ENCODE measurements at regions not wholly inside any gene's neighbourhood (a gene's known extent, or its start where the extent isn't known, plus 50 kb on each side); places are given as distances from the start of the nearest gene placed in this dataset.
"Not testable (repeated sequence)": the region's sequence is repeated elsewhere in the genome, so short reads cannot be mapped to it uniquely, and the experiment has no call there.

DNA sequence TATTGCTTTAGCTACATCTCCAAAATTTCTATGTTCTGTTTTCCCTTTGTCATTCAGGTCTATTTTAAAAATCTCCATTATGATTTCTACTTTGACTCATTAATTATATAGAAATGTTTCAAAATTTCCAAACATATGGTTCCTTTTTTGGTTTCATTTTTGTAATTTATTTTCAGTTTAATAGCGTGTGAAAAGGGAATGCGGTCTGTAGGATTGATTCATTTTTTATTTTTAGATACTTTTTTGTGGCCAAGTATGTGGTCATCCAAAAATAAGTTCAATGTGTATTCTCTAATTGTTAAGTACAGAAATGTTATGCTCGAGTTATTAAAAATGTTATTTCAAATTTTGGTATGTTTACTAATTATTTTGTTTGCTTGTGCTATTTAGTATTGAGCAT lies 72.5 kb upstream of the ANKRD1 start:
- Mint-ChIP-seq H3K4me1 (ENCODE audit: low read depth) (peaks cover 7% of the 10 kb centered on the region), H3K9me3 (no peaks in the 10 kb centered on the region), H3K4me3 (no peak overlapping the region), H3K36me3 (ENCODE audit: insufficient read depth) (no peaks in the 10 kb centered on the region), H3K27me3 (ENCODE audit: low read depth) (peaks cover 4% of the 10 kb centered on the region)
- DNase-seq (no peak), ATAC-seq (no peak)

DNA sequence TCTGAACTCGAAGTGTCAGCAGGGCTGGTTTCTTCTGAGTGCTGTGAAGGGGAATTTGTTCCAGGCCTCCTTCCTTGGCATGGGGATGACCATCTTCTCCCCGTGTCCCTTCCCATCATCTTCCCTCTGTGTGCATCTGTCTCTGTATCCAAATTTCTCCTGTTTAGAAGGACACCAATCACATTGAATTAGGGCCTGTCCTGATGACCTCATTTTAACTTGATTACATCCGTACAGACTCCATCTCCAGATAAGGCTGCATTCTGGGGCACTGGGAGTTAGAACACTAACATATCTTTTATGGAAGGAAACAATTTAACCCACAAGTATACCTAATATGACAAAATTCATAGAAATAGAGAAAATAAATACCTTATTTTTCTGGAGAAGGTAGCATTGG lies 76.8 kb upstream of the ANKRD1 start:
- DNase-seq, result no peak
- Mint-ChIP-seq H3K27me3 (ENCODE audit: low read depth) (peaks cover 7% of the 10 kb centered on the region), H3K36me3 (ENCODE audit: insufficient read depth) (no peaks in the 10 kb centered on the region), H3K4me1 (ENCODE audit: low read depth) (peaks cover 7% of the 10 kb centered on the region), H3K4me3 (no peak overlapping the region), H3K9me3 (no peaks in the 10 kb centered on the region)
- ATAC-seq, result no peak

DNA sequence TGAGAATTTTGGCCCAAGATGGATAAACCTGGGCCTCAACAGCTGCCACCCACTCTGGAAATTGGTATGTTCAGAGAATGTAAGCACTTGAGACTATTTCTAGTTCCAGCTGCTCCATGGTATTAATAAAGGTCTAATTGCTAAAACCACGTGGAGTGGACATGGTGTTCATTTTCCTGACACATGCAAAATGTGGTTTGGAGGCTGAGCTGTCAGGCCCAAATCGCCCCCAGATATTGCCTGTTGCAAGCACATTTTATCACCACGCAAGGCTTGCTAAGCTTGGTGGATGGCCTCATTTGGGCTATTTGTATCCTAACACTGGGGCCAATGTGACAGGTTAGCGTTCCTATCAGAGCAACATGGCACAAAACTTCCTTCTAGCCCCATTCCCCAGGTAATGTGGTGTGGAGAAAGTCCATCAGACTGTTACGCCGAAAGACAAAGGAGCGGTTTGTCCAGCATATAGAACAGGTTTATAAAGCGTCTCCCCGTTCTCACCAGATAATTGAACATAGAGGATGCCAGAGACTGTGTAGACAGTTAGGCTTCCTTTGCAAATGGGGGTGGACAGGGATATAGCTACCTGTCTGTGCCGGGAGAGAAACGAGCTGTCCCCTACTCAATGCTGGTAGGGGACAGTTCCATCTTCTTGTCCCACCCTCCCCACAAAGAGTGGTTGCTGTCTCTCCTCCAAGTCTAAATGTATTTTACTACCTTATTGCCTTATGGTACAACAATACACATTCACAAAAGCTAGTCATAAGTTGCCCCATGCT lies 78.0 kb upstream of the ANKRD1 start:
- ATAC-seq (no peak), DNase-seq (no peak)
- peaks cover 7% of the 10 kb centered on the region for H3K27me3 Mint-ChIP-seq (ENCODE audit: low read depth)
- no peaks in the 10 kb centered on the region for H3K4me1 Mint-ChIP-seq (ENCODE audit: low read depth)
- H3K9me3 Mint-ChIP-seq, result no peaks in the 10 kb centered on the region
- no peaks in the 10 kb centered on the region for H3K36me3 Mint-ChIP-seq (ENCODE audit: insufficient read depth)
- H3K4me3 Mint-ChIP-seq, result no peak overlapping the region

DNA sequence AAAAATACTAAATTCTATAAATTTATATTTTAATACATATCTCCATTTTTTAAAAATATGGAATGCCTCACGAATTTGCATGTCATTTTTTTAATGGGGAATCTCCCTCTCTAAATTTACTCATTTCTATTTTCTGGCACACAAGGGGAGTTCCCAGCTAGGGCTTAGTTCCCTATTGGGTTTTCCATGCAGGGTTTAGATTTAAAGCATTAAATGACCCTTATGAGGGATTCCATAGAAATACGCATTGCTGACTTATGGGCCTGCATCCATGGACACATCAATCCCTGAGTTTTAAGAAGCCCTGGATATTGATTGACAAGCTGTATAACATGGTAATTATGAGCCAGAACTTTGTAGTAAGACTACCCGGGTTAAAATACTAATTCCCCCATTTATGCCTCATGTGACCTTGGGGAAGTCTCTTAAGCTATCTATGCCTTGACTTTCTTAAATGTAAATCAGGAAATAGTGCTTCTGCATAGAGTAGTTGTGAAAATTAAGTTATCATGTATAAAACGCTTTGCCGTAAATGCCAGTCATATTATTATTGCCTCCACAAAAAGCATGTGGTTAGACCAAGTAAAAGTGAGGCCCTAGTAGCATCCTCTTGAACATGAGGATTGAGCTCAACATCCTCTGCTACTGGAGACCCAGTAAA lies 78.8 kb upstream of the ANKRD1 start:
- H3K4me3 Mint-ChIP-seq, result no peak overlapping the region
- no peaks in the 10 kb centered on the region for H3K36me3 Mint-ChIP-seq (ENCODE audit: insufficient read depth)
- no peaks in the 10 kb centered on the region for H3K4me1 Mint-ChIP-seq (ENCODE audit: low read depth)
- DNase-seq (no peak), ATAC-seq (no peak)
- H3K9me3 Mint-ChIP-seq, result no peaks in the 10 kb centered on the region
- H3K27me3 Mint-ChIP-seq (ENCODE audit: low read depth), result peaks cover 7% of the 10 kb centered on the region

DNA sequence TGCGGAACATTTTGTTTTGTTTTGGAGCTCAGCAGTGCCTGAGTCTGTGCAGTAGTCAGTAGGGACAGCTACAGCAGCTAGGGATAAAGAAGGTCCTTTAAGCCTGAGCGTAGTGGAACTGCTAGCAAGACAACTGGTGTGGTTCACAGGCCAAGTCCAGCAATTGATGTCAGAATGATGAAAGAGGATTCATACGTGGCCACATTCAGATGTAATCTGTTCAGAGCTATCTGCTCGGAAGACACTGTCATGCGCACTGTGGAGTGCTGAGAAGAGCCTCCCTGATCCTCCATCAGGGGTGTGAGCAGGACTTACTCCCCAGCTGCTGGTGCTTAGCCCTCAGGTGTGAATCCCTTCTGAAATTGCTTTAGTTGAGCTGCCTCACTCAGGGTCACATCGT lies 79.6 kb upstream of the ANKRD1 start:
- ATAC-seq (no peak), DNase-seq (no peak)
- peaks cover 2% of the 10 kb centered on the region for H3K4me1 Mint-ChIP-seq (ENCODE audit: low read depth)
- H3K36me3 Mint-ChIP-seq (ENCODE audit: insufficient read depth), result no peaks in the 10 kb centered on the region
- peaks cover 9% of the 10 kb centered on the region for H3K27me3 Mint-ChIP-seq (ENCODE audit: low read depth)
- no peak overlapping the region for H3K4me3 Mint-ChIP-seq
- no peaks in the 10 kb centered on the region for H3K9me3 Mint-ChIP-seq

DNA sequence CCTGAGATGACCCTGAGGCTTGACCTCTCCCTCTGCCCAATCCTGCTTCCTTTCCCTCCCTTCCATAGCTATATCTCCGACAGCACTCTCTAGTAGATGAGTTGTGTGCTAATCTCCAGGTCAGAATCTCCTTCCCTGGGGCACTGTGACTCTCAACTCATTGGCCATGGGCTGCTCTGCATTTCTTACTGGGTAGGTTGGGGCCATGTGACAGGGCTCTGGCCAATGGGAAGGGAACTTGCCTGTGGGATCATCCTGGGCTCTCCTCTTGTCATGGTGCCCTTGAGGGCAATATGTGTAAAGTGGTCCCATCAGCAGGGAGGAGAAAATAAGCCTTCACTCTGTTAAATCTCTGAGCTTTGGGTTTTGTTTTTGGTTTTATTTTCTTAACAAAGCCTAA lies 80.1 kb upstream of the ANKRD1 start:
- ATAC-seq, result no peak
- Mint-ChIP-seq H3K36me3 (ENCODE audit: insufficient read depth) (no peaks in the 10 kb centered on the region), H3K4me1 (ENCODE audit: low read depth) (peaks cover 6% of the 10 kb centered on the region), H3K4me3 (no peak overlapping the region), H3K27me3 (ENCODE audit: low read depth) (peaks cover 5% of the 10 kb centered on the region), H3K9me3 (no peaks in the 10 kb centered on the region)
- no peak for DNase-seq

DNA sequence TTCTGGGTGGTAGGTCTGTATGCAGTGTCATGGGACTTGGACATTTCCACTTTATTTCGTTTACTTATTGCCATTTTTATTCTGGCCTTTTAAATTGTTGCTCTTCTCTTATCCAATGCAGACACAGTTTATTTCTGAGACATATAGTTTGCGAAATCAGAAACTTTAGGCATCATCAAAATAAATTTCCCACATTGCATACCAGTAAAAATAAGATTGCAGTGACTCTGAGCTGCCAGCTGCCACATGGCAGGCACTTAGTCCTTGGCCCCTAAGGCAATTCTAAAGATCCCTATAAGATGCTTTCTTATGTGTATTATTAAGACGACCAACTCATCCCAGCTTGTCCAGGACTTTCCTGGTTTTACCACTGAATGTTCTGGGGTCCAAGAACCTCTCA lies 81.8 kb upstream of the ANKRD1 start:
- peaks cover 5% of the 10 kb centered on the region for H3K27me3 Mint-ChIP-seq (ENCODE audit: low read depth)
- ATAC-seq (no peak), DNase-seq (no peak)
- H3K4me3 Mint-ChIP-seq, result no peak overlapping the region
- no peaks in the 10 kb centered on the region for H3K9me3 Mint-ChIP-seq
- H3K4me1 Mint-ChIP-seq (ENCODE audit: low read depth), result peaks cover 20% of the 10 kb centered on the region
- no peaks in the 10 kb centered on the region for H3K36me3 Mint-ChIP-seq (ENCODE audit: insufficient read depth)

DNA sequence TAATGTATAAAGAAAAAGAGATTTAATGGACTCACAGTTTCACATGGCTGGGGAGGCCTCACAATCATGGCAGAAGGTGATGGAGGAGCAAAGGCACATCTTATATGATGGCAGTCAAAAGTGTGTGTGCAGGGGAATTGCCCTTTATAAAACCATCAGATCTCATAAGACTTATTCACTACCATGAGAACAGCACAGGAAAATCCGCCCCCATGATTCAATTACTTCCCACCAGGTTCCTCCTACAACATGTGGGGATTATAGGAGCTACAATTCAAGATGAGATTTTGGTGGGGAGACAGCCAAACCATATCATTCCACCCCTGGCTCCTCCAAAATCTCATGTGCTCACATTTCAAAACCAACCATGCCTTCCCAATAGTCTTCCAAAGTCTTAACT lies 82.5 kb upstream of the ANKRD1 start:
- not testable (repeated sequence) for H3K9me3 Mint-ChIP-seq; H3K4me3 Mint-ChIP-seq; DNase-seq; ATAC-seq; H3K27me3 Mint-ChIP-seq (ENCODE audit: low read depth); H3K36me3 Mint-ChIP-seq (ENCODE audit: insufficient read depth)
- H3K4me1 Mint-ChIP-seq (ENCODE audit: low read depth), result peaks cover 25% of the 10 kb centered on the region

DNA sequence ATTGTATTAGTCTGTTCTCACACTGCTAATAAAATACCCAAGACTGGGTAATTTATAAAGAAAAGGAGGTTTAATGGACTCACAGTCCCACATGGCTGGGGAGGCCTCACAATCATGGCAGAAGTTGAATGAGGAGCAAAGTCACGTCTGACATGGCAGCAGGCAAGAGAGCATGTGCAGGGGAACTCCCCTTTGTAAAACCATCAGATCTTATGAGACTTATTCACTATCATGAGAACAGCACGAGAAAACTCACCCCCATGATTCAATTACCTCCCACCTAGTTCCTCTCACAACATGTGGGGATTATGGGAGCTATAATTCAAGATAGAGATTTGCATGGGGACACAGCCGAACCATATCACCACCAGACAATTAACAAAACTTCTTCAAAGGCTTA lies 84.4 kb upstream of the ANKRD1 start:
- not testable (repeated sequence) for H3K36me3 Mint-ChIP-seq (ENCODE audit: insufficient read depth); H3K9me3 Mint-ChIP-seq; H3K27me3 Mint-ChIP-seq (ENCODE audit: low read depth); H3K4me3 Mint-ChIP-seq; DNase-seq
- peak in 1 of 2 donors; percentile 7 for ATAC-seq
- peaks cover 25% of the 10 kb centered on the region for H3K4me1 Mint-ChIP-seq (ENCODE audit: low read depth)

DNA sequence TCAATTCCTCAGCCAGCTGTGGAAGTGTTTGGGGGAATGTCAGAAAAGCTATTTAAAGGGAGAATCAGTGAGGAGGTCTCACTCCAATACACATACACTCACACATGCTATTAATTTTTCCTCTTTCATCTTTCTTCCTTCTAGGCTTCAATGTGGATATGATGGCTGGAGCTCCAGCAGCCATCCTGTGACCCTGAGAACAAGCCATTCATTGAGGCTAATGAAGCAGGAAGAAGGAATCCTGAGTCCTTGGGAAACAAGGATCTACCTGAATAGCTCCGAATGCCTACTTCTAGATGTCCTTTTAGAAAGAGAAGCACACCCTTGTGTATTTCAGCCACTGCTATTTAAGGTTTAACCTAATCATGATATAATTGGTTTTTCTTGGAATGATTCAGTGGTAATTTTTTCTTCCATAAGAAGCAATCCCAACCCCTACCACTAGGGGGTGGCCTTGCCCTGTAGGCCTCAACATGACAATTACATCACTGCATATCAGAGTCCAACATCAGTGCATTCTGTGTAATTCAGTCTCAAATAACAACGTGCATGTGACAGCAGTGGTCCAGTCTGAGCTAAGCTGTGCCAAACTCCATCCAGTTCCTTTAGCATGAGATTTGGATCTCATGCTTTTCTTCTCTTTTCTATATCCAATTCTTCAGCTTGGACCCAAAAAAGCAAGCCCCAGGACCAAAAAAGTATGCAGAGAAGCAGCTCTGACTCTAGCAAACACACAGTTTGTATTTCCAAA lies 85.3 kb upstream of the ANKRD1 start:
- Mint-ChIP-seq H3K4me3 (no peak overlapping the region), H3K27me3 (ENCODE audit: low read depth) (peaks cover 2% of the 10 kb centered on the region), H3K4me1 (ENCODE audit: low read depth) (peaks cover 25% of the 10 kb centered on the region), H3K9me3 (no peaks in the 10 kb centered on the region), H3K36me3 (ENCODE audit: insufficient read depth) (no peaks in the 10 kb centered on the region)
- peak; percentile 64 for DNase-seq
- peak; percentile 59 to 76 for ATAC-seq

DNA sequence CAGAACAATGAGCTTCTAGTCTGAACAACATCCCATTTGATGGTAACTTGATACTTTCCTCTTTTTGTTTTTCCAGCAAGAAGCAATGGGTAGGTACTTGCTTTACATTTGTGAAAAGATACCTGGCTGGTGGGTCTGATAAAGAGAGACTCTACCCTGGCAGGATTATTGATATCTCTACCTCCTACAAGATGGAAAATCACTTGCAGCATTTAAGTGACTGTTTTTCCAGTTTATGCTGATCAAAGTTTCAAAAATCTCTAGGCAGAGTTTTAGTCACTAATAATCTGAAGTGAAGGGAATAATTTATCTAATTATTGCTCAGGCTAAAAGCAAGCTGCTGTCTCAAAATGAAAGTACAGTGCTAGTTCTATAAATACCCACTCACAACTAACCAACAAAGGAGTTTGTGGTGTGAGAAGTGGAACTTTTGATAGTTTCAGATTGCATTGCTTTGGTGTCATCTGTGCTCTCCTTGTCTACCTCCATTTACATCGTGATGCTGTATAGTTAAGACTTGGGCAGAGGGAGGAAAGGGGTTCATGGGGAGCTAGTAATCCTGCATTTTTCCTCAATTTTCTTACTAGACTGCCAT lies 86.0 kb upstream of the ANKRD1 start:
- DNase-seq, result no peak
- no peak overlapping the region for H3K4me3 Mint-ChIP-seq
- peak; percentile 76 to 83 for ATAC-seq
- H3K4me1 Mint-ChIP-seq (ENCODE audit: low read depth), result peaks cover 25% of the 10 kb centered on the region
- H3K27me3 Mint-ChIP-seq (ENCODE audit: low read depth), result peaks cover 2% of the 10 kb centered on the region
- H3K36me3 Mint-ChIP-seq (ENCODE audit: insufficient read depth), result no peaks in the 10 kb centered on the region
- H3K9me3 Mint-ChIP-seq, result no peaks in the 10 kb centered on the region

DNA sequence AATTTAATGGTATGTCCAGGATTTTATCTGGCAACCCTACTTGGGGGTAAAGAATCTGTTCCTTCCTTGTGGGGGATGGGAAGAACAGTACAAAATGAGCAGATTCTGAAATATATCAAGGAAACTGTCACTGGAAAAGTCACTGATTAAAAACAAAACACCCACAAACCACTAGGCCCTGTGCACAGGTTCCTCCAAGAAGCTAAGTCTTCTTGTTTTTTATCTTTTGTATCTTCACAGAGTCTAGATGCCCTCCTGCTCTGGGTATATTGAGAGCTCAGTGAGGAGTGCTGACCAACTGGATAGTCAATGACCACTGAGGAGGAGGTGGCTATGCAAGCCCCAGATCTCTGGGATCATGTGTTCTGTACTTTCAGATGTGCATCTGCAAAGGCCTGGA lies 86.8 kb upstream of the ANKRD1 start:
- no peak overlapping the region for H3K4me3 Mint-ChIP-seq
- no peak for DNase-seq
- H3K36me3 Mint-ChIP-seq (ENCODE audit: insufficient read depth), result no peaks in the 10 kb centered on the region
- H3K27me3 Mint-ChIP-seq (ENCODE audit: low read depth), result peaks cover 2% of the 10 kb centered on the region
- no peaks in the 10 kb centered on the region for H3K9me3 Mint-ChIP-seq
- H3K4me1 Mint-ChIP-seq (ENCODE audit: low read depth), result peaks cover 25% of the 10 kb centered on the region
- no peak for ATAC-seq

DNA sequence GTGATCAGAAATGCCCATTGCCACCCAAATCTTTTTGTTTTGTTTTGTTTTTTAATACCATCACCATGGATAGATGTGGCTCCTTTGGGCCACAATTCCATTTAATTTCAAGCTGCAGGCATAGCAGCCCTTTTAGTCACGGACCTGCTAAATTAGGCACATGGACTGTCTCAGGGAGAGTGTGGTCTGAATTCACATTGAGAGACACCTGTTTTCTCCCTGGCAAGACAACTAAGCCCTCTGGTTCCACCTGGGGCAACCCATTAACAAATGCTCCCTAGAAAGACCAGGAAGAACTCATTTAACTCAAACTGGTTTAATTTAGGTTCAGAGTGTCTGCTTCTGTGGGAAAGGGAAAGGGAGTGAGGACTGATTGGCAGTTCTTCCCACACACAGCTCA lies 88.2 kb upstream of the ANKRD1 start:
- no peak for DNase-seq
- Mint-ChIP-seq H3K4me1 (ENCODE audit: low read depth) (peaks cover 25% of the 10 kb centered on the region), H3K27me3 (ENCODE audit: low read depth) (peaks cover 2% of the 10 kb centered on the region), H3K4me3 (no peak overlapping the region), H3K9me3 (no peaks in the 10 kb centered on the region), H3K36me3 (ENCODE audit: insufficient read depth) (no peaks in the 10 kb centered on the region)
- ATAC-seq, result no peak

DNA sequence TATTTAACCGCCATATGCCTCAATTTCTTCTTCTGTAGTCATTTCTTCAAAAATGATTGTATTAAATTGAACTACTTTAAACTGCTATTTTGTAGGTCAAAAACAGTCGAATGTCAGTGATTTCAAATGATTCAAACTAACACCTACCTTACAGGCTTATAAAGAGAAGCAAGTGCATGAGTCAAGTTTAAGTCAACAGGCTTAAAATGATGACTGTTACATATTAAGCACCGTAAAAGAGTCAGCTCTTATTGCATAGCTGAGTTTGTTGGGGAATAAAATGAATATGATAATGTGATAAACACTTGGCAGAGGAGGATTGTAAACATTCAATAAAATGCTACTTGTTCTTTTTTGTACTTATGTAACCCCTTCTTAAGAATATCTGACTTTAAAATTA lies 90.1 kb upstream of the ANKRD1 start:
- Mint-ChIP-seq H3K4me1 (ENCODE audit: low read depth) (peaks cover 19% of the 10 kb centered on the region), H3K9me3 (no peaks in the 10 kb centered on the region), H3K27me3 (ENCODE audit: low read depth) (peaks cover 2% of the 10 kb centered on the region), H3K4me3 (no peak overlapping the region), H3K36me3 (ENCODE audit: insufficient read depth) (no peaks in the 10 kb centered on the region)
- ATAC-seq (no peak), DNase-seq (no peak)

Measured in activated T-cell treated with anti-CD3 and anti-CD28 coated beads, Interleukin-2, amount 50 U/mL, for 4 hours (primary cell).